HG03565 (cell line): ENCODE measurements at regions not wholly inside any gene's neighbourhood (a gene's known extent, or its start where the extent isn't known, plus 50 kb on each side); places are given as distances from the start of the nearest gene placed in this dataset.

Experiments
- ATAC-seq: cut with Tn5 transposase; IDR thresholded peaks from one replicate; pipeline ENCODE4 v1.9.1; 2021; ENCODE audit warnings: mild to moderate bottlenecking, moderate library complexity; ENCODE audit not compliant: unreplicated experiment

GRCh38 chr15:70355275-70355795 is 257.6 kb upstream of the TLE3 start:
- ATAC-seq: no peak

GRCh38 chr15:70354346-70354905 is 256.7 kb upstream of the TLE3 start:
- ATAC-seq: no peak

GRCh38 chr15:70353606-70354345 is 256.1 kb upstream of the TLE3 start:
- ATAC-seq: no peak

- ATAC-seq: no peak
These were observed 254.4 kb upstream of the TLE3 start for GRCh38 chr15:70351941-70352774.

GRCh38 chr15:70351391-70351790 is 253.7 kb upstream of the TLE3 start:
- no peak for ATAC-seq

- no peak for ATAC-seq
These were observed 251.0 kb upstream of the TLE3 start for GRCh38 chr15:70348581-70349344.

- no peak for ATAC-seq
These were observed 250.5 kb upstream of the TLE3 start for GRCh38 chr15:70348226-70348543.

- no peak for ATAC-seq
These were observed 249.9 kb upstream of the TLE3 start for GRCh38 chr15:70347321-70348225.

- no peak for ATAC-seq
These were observed 247.7 kb upstream of the TLE3 start for GRCh38 chr15:70345251-70346019.

- no peak for ATAC-seq
These were observed 246.9 kb upstream of the TLE3 start for GRCh38 chr15:70344666-70345065.

GRCh38 chr15:70343961-70344621 is 246.4 kb upstream of the TLE3 start:
- ATAC-seq: no peak

- no peak for ATAC-seq
These were observed 245.1 kb upstream of the TLE3 start for GRCh38 chr15:70342554-70343548.

- ATAC-seq: no peak
These were observed 244.4 kb upstream of the TLE3 start for GRCh38 chr15:70342141-70342540.

- ATAC-seq: no peak
These were observed 243.8 kb upstream of the TLE3 start for GRCh38 chr15:70341566-70341965.

GRCh38 chr15:70340494-70340870 is 242.8 kb upstream of the TLE3 start:
- no peak for ATAC-seq

GRCh38 chr15:70339571-70340493 is 242.1 kb upstream of the TLE3 start:
- no peak for ATAC-seq
